Gastroesophageal sphincter (tissue), 3 donors: ENCODE measurements at regions not wholly inside any gene's neighbourhood (a gene's known extent, or its start where the extent isn't known, plus 50 kb on each side); places are given as distances from the start of the nearest gene placed in this dataset.

Experiments
- CTCF ChIP-seq, 4 experiments: fragments of 200-600 bp in 2 of 4; fragments of 450-650 bp in 2 of 4; sonication (generic) in 1 of 4; IDR thresholded peaks; one replicate each; pipeline ENCODE4 v1.5.1; 2017 to 2019; ENCODE audit warnings: antibody characterized with exemption in 4 of 4, mild to moderate bottlenecking in 2 of 4, moderate library complexity in 2 of 4
- POLR2A ChIP-seq, 2 donors: fragments of 450-650 bp; IDR thresholded peaks; one replicate each; pipeline ENCODE4 v1.6.1; 2017; ENCODE audit warnings: antibody characterized with exemption in 2 of 2, mild to moderate bottlenecking in 2 of 2, moderate library complexity in 1 of 2
- POLR2AphosphoS5 ChIP-seq: sonication (generic); formaldehyde crosslinking; IDR thresholded peaks from one replicate; pipeline ENCODE4 v1.6.1; 2017; ENCODE audit warnings: antibody characterized with exemption

GRCh38 chr15:79674124-79674465 lies 222.7 kb downstream of the MTHFS start:
- no peak for TF ChIP-seq POLR2A (IDR thresholded peaks at IDR 0.05)
- TF ChIP-seq CTCF (IDR thresholded peaks at IDR 0.05) = no peak
- TF ChIP-seq POLR2AphosphoS5 = no peak
